Chondrocyte (in vitro differentiated cells): ENCODE measurements at regions not wholly inside any gene's neighbourhood (a gene's known extent, or its start where the extent isn't known, plus 50 kb on each side); places are given as distances from the start of the nearest gene placed in this dataset.

ENCODE experiments used
- DNase-seq: peaks from one replicate; pipeline ENCODE4 v3.0.0; 2021; ENCODE audit warnings: mixed read lengths, low spot score
- H3K27ac Mint-ChIP-seq: one replicate; pipeline ENCODE4 v1.8.0; 2021; ENCODE audit warnings: mild to moderate bottlenecking, moderate library complexity, mixed read lengths; ENCODE audit not compliant: unreplicated experiment
- H3K27me3 Mint-ChIP-seq: 2 replicates; pipeline ENCODE4 v1.8.0; 2021; ENCODE audit warnings: low read depth, mixed read lengths
- H3K36me3 Mint-ChIP-seq: 2 replicates; pipeline ENCODE4 v1.8.0; 2021; ENCODE audit warnings: low read depth, mixed read lengths
- H3K4me1 Mint-ChIP-seq: 2 replicates; pipeline ENCODE4 v1.8.0; 2021; ENCODE audit warnings: low read depth, mild to moderate bottlenecking, mixed read lengths
- H3K4me3 Mint-ChIP-seq: one replicate; pipeline ENCODE4 v1.8.0; 2021; ENCODE audit warnings: mild to moderate bottlenecking, moderate library complexity, mixed read lengths; ENCODE audit not compliant: unreplicated experiment
- H3K9me3 Mint-ChIP-seq: 2 replicates; pipeline ENCODE4 v1.8.0; 2021; ENCODE audit warnings: low read depth, mixed read lengths
- CTCF ChIP-seq: fragments of 200-600 bp; sonication (generic); IDR thresholded peaks from 2 replicates; pipeline ENCODE4 v1.5.0; 2021; ENCODE audit warnings: antibody characterized with exemption, mild to moderate bottlenecking, moderate library complexity

- Mint-ChIP-seq H3K27me3 (no peaks in the 10 kb centered on the region), H3K4me3 (no peak overlapping the region), H3K27ac (no peak overlapping the region), H3K9me3 (no peaks in the 10 kb centered on the region), H3K4me1 (peaks cover 4% of the 10 kb centered on the region), H3K36me3 (no peaks in the 10 kb centered on the region)
- DNase-seq: no peak
- no peak for TF ChIP-seq CTCF
These were observed 513.0 kb upstream of the KLF12 start for GRCh38 chr13:74647211-74647610.

- TF ChIP-seq CTCF: no peak
- H3K27ac Mint-ChIP-seq: no peak overlapping the region
- H3K4me1 Mint-ChIP-seq: peaks cover 4% of the 10 kb centered on the region
- DNase-seq: no peak
- no peaks in the 10 kb centered on the region for H3K27me3 Mint-ChIP-seq
- no peak overlapping the region for H3K4me3 Mint-ChIP-seq
- H3K9me3 Mint-ChIP-seq: no peaks in the 10 kb centered on the region
- H3K36me3 Mint-ChIP-seq: no peaks in the 10 kb centered on the region
These were observed 511.9 kb upstream of the KLF12 start for GRCh38 chr13:74646091-74646490.

GRCh38 chr13:74645586-74645985 lies 511.4 kb upstream of the KLF12 start:
- Mint-ChIP-seq H3K4me3 (no peak overlapping the region), H3K9me3 (no peaks in the 10 kb centered on the region), H3K27me3 (no peaks in the 10 kb centered on the region), H3K4me1 (peaks cover 4% of the 10 kb centered on the region), H3K36me3 (no peaks in the 10 kb centered on the region), H3K27ac (no peak overlapping the region)
- no peak for DNase-seq
- TF ChIP-seq CTCF: no peak

GRCh38 chr13:74644229-74644628 lies 510.0 kb upstream of the KLF12 start:
- Mint-ChIP-seq H3K36me3 (no peaks in the 10 kb centered on the region), H3K9me3 (no peaks in the 10 kb centered on the region), H3K4me3 (no peak overlapping the region), H3K27ac (no peak overlapping the region), H3K4me1 (peaks cover 4% of the 10 kb centered on the region), H3K27me3 (no peaks in the 10 kb centered on the region)
- no peak for DNase-seq
- no peak for TF ChIP-seq CTCF

- no peaks in the 10 kb centered on the region for H3K9me3 Mint-ChIP-seq
- no peak overlapping the region for H3K4me3 Mint-ChIP-seq
- no peak for TF ChIP-seq CTCF
- no peak for DNase-seq
- no peaks in the 10 kb centered on the region for H3K36me3 Mint-ChIP-seq
- H3K27ac Mint-ChIP-seq: no peak overlapping the region
- H3K27me3 Mint-ChIP-seq: no peaks in the 10 kb centered on the region
- H3K4me1 Mint-ChIP-seq: peaks cover 4% of the 10 kb centered on the region
These were observed 507.4 kb upstream of the KLF12 start for GRCh38 chr13:74641586-74641985.
